Coronary artery (tissue), 2 donors: ENCODE measurements at regions not wholly inside any gene's neighbourhood (a gene's known extent, or its start where the extent isn't known, plus 50 kb on each side); places are given as distances from the start of the nearest gene placed in this dataset.
"Not testable (repeated sequence)": the region's sequence is repeated elsewhere in the genome, so short reads cannot be mapped to it uniquely, and the experiment has no call there.

Experiments
- DNase-seq: peaks from one replicate; pipeline ENCODE4 v3.0.0-alpha.2; 2017; ENCODE audit warnings: low spot score
- H3K27ac ChIP-seq, 2 donors: fragments of 200-600 bp; sonication (generic); one replicate each; pipeline ENCODE4 v1.5.1; 2016 to 2019
- H3K4me3 ChIP-seq: fragments of 200-600 bp; sonication (generic); 2 replicates; pipeline ENCODE4 v1.5.1; 2016; ENCODE audit warnings: mild to moderate bottlenecking, moderate library complexity
- TF ChIP-seq, protein P1 (sequence below): fragments of 200-600 bp; sonication (generic); IDR thresholded peaks from one replicate; pipeline ENCODE4 v1.5.1; 2019; ENCODE audit warnings: antibody characterized with exemption

DNA sequence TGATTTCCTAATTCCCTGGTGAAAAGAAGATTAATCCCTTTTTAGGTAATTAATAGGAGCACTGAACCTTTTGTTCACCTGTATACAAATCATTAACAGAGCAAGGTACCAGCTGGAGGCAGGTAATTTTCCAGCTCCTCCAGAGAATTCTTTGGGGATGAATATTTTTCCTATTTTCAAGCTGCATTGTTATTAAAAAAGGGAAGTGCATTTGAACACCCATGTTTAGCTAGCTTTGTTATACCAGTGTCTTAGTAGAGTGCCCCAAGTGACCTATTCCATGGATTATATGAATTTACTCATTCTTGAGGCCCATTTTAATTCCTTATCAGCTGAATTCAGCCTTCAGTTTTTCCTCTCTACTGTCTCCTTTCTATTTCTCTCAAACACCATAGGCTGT lies 73.2 kb upstream of the GOT2 start:
- Histone ChIP-seq H3K27ac (no peak overlapping the region), H3K4me3 (no peak overlapping the region)
- TF ChIP-seq, protein P1, sequence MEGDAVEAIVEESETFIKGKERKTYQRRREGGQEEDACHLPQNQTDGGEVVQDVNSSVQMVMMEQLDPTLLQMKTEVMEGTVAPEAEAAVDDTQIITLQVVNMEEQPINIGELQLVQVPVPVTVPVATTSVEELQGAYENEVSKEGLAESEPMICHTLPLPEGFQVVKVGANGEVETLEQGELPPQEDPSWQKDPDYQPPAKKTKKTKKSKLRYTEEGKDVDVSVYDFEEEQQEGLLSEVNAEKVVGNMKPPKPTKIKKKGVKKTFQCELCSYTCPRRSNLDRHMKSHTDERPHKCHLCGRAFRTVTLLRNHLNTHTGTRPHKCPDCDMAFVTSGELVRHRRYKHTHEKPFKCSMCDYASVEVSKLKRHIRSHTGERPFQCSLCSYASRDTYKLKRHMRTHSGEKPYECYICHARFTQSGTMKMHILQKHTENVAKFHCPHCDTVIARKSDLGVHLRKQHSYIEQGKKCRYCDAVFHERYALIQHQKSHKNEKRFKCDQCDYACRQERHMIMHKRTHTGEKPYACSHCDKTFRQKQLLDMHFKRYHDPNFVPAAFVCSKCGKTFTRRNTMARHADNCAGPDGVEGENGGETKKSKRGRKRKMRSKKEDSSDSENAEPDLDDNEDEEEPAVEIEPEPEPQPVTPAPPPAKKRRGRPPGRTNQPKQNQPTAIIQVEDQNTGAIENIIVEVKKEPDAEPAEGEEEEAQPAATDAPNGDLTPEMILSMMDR: no peak
- no peak for DNase-seq

DNA sequence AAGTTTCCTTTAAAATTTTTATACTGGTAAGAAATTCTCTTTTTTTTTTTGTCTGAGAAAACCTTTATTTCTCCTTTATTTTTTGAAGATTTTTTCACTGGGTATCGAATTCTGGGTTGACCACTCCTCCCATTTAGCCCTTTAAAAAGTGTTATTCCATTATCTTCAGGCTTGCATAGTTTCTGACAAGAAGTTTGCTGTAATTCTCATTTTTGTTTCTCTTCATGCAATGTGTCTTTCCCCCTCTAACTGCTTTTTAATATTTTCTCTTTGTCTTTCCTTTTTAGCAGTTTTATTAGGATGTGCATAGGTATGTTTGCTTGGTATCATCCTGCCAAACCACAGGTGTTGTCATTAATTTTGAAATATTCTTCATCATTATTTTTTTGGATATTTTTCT lies 67.7 kb upstream of the GOT2 start:
- Histone ChIP-seq H3K4me3 (no peak overlapping the region), H3K27ac (no peak overlapping the region)
- TF ChIP-seq, protein P1: no peak
- DNase-seq: no peak

DNA sequence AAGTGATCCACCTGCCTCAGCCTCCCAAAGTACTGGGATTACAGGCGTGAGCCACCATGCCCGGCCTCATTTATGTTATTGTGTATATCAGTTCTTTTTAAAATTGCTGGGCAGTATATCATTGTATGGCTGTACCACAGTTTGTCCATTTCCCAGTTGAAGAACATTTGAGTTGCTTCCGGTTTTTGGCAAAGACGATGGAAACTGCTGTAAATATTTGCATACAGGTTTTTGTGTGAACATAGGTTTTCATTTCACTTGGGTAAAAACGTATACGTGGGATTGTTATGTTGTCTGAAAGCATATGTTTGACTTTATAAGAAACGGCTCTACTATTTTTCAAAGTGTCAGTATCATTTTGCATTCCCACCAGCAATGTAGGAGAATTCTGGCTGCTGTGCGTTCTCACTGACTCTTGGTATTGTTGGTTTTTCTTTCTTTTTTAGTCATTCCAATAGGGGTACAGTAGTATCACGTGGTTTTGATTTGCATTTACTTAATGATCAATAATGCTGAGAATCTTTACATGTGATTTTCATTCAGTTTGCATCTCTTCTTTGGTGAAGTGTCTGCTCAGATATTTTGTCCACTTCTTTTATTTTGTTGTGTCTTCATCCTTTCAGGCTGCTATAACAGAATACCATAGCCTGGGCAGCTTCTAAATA lies 63.2 kb upstream of the GOT2 start:
- DNase-seq: no peak
- no peak overlapping the region for H3K27ac ChIP-seq
- TF ChIP-seq, protein P1: no peak
- H3K4me3 ChIP-seq: no peak overlapping the region

DNA sequence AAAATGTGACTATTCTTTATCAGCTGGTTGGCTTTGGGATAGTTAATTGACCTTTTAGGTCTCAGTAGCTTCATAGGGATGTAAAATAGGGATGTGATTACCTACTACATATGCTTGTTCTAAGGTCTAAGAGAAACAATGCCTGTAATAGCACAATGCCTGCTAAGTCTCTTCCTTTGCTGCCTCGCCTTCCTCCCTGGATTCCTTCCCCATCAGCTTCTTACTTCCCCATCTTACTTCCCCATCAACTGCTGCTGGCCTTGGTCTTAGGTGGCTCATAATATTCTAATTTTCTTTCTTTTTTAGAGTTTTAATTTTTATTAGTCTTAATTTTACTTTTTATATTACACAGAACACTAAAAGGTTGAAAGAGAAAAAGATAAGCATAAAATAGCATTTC lies 59.2 kb upstream of the GOT2 start:
- no peak for DNase-seq
- no peak overlapping the region for H3K27ac ChIP-seq
- TF ChIP-seq, protein P1: no peak

DNA sequence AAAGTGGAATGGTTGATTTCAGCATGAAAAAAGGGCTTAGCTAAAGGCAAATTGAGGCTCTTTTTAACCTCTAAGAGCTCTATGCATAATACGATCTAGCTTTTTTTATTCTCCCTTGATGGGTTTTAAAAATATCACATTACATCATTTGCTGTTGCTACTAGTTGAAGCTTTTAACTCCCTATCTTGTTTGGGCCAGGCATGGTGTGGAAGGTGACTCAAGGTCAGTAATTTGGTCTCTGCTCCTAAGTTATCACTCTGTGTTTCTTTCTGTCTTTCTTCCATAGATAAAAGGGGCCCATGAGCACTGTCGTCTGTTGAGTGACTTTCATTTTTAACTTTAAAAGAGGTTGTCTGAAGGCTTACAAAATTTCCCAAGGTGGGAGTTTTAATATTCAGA lies 58.1 kb upstream of the GOT2 start:
- TF ChIP-seq, protein P1: no peak
- no peak overlapping the region for H3K4me3 ChIP-seq
- no peak for DNase-seq
- no peak overlapping the region for H3K27ac ChIP-seq

More for the DNA sequence above, 59.2 kb upstream of the GOT2 start:
- H3K4me3 ChIP-seq: no peak overlapping the region

DNA sequence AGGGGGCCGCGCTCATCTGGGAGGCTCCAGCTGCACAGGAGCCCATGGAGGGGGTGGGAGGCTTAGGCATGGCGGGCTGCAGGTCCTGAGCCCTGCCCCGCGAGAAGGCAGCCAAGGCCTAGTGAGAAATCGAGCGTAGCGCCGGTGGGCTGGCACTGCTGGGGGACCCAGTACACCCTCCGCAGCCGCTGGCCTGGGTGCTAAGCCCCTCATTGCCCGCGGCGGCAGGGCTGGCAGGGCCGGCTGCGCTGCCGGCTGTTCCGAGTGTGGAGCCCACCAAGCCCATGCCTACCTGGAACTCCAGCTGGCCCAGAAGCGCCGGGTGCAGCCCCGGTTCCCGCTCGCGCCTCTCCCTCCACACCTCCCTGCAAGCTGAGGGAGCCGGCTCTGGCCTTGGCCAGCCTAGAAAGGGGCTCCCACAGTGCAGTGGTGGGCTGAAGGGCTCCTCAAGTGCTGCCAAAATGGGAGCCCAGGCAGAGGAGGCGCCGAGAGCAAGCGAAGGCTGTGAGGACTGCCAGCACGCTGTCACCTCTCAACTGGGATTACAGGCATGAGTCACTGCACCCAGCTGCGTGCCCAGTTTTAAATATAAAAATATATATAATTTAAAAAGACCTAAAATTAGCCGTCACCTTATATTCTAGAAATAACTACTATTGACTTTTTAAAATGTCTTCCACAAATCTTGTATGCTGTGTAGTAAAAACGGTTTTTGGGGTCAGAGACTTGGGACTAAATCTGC lies 56.9 kb upstream of the GOT2 start:
- DNase-seq, H3K27ac ChIP-seq, H3K4me3 ChIP-seq: not testable (repeated sequence)

DNA sequence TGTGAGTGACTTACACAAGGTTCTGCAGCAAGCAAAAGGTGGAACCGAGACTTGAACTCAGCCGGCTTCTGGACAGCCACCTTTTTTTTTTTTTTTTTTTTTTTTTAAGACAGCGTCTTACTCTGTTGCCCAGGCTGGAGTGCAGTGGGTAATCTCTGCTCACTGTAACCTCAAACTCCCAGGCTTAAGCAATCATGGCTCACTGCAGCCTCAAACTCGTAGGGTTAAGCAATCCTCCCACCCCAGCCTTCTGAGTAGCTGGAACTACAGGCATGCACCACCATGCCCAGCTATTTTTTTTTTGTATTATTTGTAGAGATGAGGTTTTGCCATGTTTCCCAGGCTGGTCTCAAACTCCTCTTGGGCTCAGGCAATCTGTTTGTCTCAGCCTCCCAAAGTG lies 55.2 kb upstream of the GOT2 start:
- TF ChIP-seq, protein P1: no peak
- no peak for DNase-seq
- Histone ChIP-seq H3K27ac (no peak overlapping the region), H3K4me3 (no peak overlapping the region)
